Hepatocyte (in vitro differentiated cells): ENCODE measurements at regions not wholly inside any gene's neighbourhood (a gene's known extent, or its start where the extent isn't known, plus 50 kb on each side); places are given as distances from the start of the nearest gene placed in this dataset.

Experiments
- CTCF ChIP-seq: fragments of 200-600 bp; sonication (generic); IDR thresholded peaks from 2 replicates; pipeline ENCODE4 v1.5.1; 2016; ENCODE audit warnings: antibody characterized with exemption, mild to moderate bottlenecking; ENCODE audit not compliant: poor library complexity
- EZH2 ChIP-seq: fragments of 200-600 bp; sonication (generic); IDR thresholded peaks from 2 replicates; pipeline ENCODE4 v1.6.1; 2016; ENCODE audit warnings: antibody characterized with exemption, mild to moderate bottlenecking, borderline replicate concordance
- EZH2phosphoT487 ChIP-seq: fragments of 200-600 bp; sonication (generic); IDR thresholded peaks from one replicate; pipeline ENCODE4 v1.6.1; 2018; ENCODE audit warnings: antibody characterized with exemption, mild to moderate bottlenecking, low read depth, moderate library complexity; ENCODE audit not compliant: unreplicated experiment, severe bottlenecking

- TF ChIP-seq CTCF (no peak), EZH2phosphoT487 (no peak), EZH2 (no peak)
Measured at GRCh38 chr1:232132572-232132971, 497.4 kb downstream of the SIPA1L2 start.
